OCI-LY1 (cell line): ENCODE measurements at regions not wholly inside any gene's neighbourhood (a gene's known extent, or its start where the extent isn't known, plus 50 kb on each side); places are given as distances from the start of the nearest gene placed in this dataset.

Source experiments
- H2AFZ ChIP-seq: fragments of 200-600 bp; sonication (generic), shearing (Covaris generic); 2 replicates; pipeline ENCODE4 v1.6.0; 2014; ENCODE audit warnings: antibody characterized with exemption, mild to moderate bottlenecking, low read length
- H3F3A ChIP-seq: fragments of 200-600 bp; sonication (generic), shearing (Covaris generic); 2 replicates; pipeline ENCODE4 v1.6.0; 2014; ENCODE audit warnings: mild to moderate bottlenecking, antibody characterized with exemption, low read length, moderate library complexity; ENCODE audit not compliant: insufficient read depth
- H3K27ac ChIP-seq: fragments of 200-600 bp; sonication (generic); 2 replicates; pipeline ENCODE4 v1.5.1; 2014; ENCODE audit warnings: low read length, mixed run types, mild to moderate bottlenecking, low read depth; ENCODE audit not compliant: poor library complexity, severe bottlenecking
- H3K27me3 ChIP-seq: fragments of 200-600 bp; sonication (generic); 2 replicates; pipeline ENCODE4 v1.6.0; 2014; ENCODE audit warnings: antibody characterized with exemption, mild to moderate bottlenecking, low read length, moderate library complexity; ENCODE audit not compliant: insufficient read depth
- H3K36me3 ChIP-seq: fragments of 200-600 bp; sonication (generic); 2 replicates; pipeline ENCODE4 v1.6.1; 2014; ENCODE audit warnings: mild to moderate bottlenecking, antibody characterized with exemption, low read length, moderate library complexity, mixed read lengths; ENCODE audit not compliant: insufficient read depth
- H3K4me1 ChIP-seq: fragments of 200-600 bp; sonication (generic); 2 replicates; pipeline ENCODE4 v1.5.1; 2014; ENCODE audit warnings: mild to moderate bottlenecking, low read length, moderate library complexity; ENCODE audit not compliant: insufficient read depth, severe bottlenecking
- H3K4me2 ChIP-seq: fragments of 200-600 bp; sonication (generic), shearing (Covaris generic); 2 replicates; pipeline ENCODE4 v1.6.1; 2014; ENCODE audit warnings: low read length
- H3K4me3 ChIP-seq: fragments of 200-600 bp; sonication (generic); 2 replicates; pipeline ENCODE4 v1.5.1; 2014; ENCODE audit warnings: low read length, low read depth, mild to moderate bottlenecking, mixed read lengths; ENCODE audit not compliant: poor library complexity, severe bottlenecking
- H3K79me2 ChIP-seq: fragments of 200-600 bp; shearing (Covaris generic); 2 replicates; pipeline ENCODE4 v1.6.1; 2016; ENCODE audit warnings: mixed run types, low read length, mixed read lengths; ENCODE audit not compliant: insufficient read depth
- H3K9ac ChIP-seq: fragments of 200-600 bp; sonication (generic), shearing (Covaris generic); 2 replicates; pipeline ENCODE4 v1.6.1; 2014; ENCODE audit warnings: mild to moderate bottlenecking, low read length, mixed read lengths
- H3K9me2 ChIP-seq: fragments of 200-600 bp; sonication (generic), shearing (Covaris generic); 2 replicates; pipeline ENCODE4 v1.6.1; 2014; ENCODE audit warnings: low read depth, mild to moderate bottlenecking, low read length, mixed read lengths
- H3K9me3 ChIP-seq: fragments of 200-600 bp; shearing (Covaris generic); 2 replicates; pipeline ENCODE4 v1.6.1; 2014; ENCODE audit warnings: low read length, mixed read lengths
- H4K20me1 ChIP-seq: fragments of 200-600 bp; sonication (generic), shearing (Covaris generic); 2 replicates; pipeline ENCODE4 v1.6.0; 2016; ENCODE audit warnings: mild to moderate bottlenecking, low read length; ENCODE audit not compliant: insufficient read depth
- EZH2 ChIP-seq: fragments of 200-600 bp; sonication (generic), shearing (Covaris generic); IDR thresholded peaks from 2 replicates; pipeline ENCODE4 v1.8.0; 2017; ENCODE audit warnings: borderline replicate concordance, mixed run types, mild to moderate bottlenecking, antibody characterized with exemption, low read length, moderate library complexity, mixed read lengths
- TF ChIP-seq, protein P1 (sequence below): fragments of 200-600 bp; sonication (generic), shearing (Covaris generic); IDR thresholded peaks from 2 replicates; pipeline ENCODE4 v1.5.1; 2017; ENCODE audit warnings: mild to moderate bottlenecking, antibody characterized with exemption, low read length, moderate library complexity, mixed read lengths

- Histone ChIP-seq H3K9me3 (no peaks in the 10 kb centered on the region), H3K9me2 (no peaks in the 10 kb centered on the region), H3K79me2 (no peaks in the 10 kb centered on the region), H3K4me3 (no peak overlapping the region), H3K4me2 (no peak overlapping the region), H3F3A (no peaks in the 10 kb centered on the region), H3K27me3 (no peaks in the 10 kb centered on the region), H3K27ac (no peak overlapping the region), H4K20me1 (no peaks in the 10 kb centered on the region), H3K36me3 (no peaks in the 10 kb centered on the region), H2AFZ (no peak overlapping the region), H3K9ac (no peak overlapping the region), H3K4me1 (no peaks in the 10 kb centered on the region)
- no peak for TF ChIP-seq EZH2
- TF ChIP-seq, protein P1, sequence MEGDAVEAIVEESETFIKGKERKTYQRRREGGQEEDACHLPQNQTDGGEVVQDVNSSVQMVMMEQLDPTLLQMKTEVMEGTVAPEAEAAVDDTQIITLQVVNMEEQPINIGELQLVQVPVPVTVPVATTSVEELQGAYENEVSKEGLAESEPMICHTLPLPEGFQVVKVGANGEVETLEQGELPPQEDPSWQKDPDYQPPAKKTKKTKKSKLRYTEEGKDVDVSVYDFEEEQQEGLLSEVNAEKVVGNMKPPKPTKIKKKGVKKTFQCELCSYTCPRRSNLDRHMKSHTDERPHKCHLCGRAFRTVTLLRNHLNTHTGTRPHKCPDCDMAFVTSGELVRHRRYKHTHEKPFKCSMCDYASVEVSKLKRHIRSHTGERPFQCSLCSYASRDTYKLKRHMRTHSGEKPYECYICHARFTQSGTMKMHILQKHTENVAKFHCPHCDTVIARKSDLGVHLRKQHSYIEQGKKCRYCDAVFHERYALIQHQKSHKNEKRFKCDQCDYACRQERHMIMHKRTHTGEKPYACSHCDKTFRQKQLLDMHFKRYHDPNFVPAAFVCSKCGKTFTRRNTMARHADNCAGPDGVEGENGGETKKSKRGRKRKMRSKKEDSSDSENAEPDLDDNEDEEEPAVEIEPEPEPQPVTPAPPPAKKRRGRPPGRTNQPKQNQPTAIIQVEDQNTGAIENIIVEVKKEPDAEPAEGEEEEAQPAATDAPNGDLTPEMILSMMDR: no peak
Measured at GRCh38 chr7:137091396-137091795, 222.9 kb downstream of the CHRM2 start.

GRCh38 chr7:137086896-137087295 lies 218.4 kb downstream of the CHRM2 start:
- Histone ChIP-seq H2AFZ (no peak overlapping the region), H3K27ac (no peak overlapping the region), H3K27me3 (no peaks in the 10 kb centered on the region), H4K20me1 (no peaks in the 10 kb centered on the region), H3K9me3 (no peaks in the 10 kb centered on the region), H3K9ac (no peak overlapping the region), H3K36me3 (no peaks in the 10 kb centered on the region), H3F3A (no peaks in the 10 kb centered on the region), H3K4me2 (no peak overlapping the region), H3K4me3 (no peak overlapping the region), H3K4me1 (no peaks in the 10 kb centered on the region), H3K9me2 (no peaks in the 10 kb centered on the region), H3K79me2 (no peaks in the 10 kb centered on the region)
- TF ChIP-seq, protein P1: no peak
- no peak for TF ChIP-seq EZH2

DNA sequence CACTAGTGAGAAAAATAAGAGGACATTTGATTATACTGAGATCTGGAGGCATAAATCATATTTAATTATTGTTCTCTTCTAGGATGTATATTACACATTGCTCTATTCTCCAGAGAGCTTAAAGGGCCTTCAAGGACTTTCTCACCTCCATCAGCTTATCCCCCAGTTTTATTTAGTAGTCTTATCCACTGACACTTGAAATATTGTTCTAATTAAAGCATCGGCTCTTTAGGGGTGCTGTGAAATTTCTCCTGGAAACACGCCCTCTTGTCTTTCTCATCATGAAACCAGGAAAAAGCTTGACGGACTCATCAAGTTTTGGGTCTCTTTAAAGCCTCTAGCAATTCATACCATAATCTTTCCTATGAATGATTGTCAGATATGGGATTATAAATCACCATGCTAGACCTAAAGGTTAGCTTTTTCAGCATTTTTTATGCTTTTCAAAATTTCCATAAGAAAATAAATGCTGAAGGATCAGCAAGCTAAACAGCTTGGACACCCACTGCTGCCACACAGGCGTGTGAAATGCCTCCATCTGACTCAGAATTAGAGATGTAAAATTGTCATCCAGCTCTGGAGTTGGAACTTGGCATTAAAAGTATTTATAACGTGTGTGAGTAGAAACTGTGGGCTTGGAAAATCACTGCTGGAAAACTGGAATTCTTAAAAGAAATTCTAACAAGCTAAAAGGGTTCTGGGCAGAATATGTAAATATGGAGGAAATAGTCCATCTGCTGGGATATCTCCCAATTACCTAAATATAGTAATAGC lies 216.3 kb downstream of the CHRM2 start:
- Histone ChIP-seq H3K36me3 (no peaks in the 10 kb centered on the region), H4K20me1 (no peaks in the 10 kb centered on the region), H3K9me2 (no peaks in the 10 kb centered on the region), H2AFZ (no peak overlapping the region), H3K79me2 (no peaks in the 10 kb centered on the region), H3K4me2 (no peak overlapping the region), H3K27me3 (no peaks in the 10 kb centered on the region), H3K9me3 (no peaks in the 10 kb centered on the region), H3F3A (no peaks in the 10 kb centered on the region), H3K4me3 (no peak overlapping the region), H3K27ac (no peak overlapping the region), H3K9ac (no peak overlapping the region), H3K4me1 (no peaks in the 10 kb centered on the region)
- TF ChIP-seq EZH2: no peak
- TF ChIP-seq, protein P1: no peak
